Fibroblast of villous mesenchyme (primary cell): ENCODE measurements at regions not wholly inside any gene's neighbourhood (a gene's known extent, or its start where the extent isn't known, plus 50 kb on each side); places are given as distances from the start of the nearest gene placed in this dataset.

Experiments
- DNase-seq: peaks from one replicate; pipeline ENCODE4 v3.0.0-alpha.2; 2010; ENCODE audit warnings: low read depth
- H3K4me3 ChIP-seq: 2 replicates; pipeline ENCODE4 v1.5.1; 2011; ENCODE audit warnings: low read depth, mild to moderate bottlenecking, low read length
- TF ChIP-seq, protein P1 (sequence below): IDR thresholded peaks from 2 replicates; pipeline ENCODE4 v1.5.1; 2012; ENCODE audit warnings: low read depth, mild to moderate bottlenecking, low read length; ENCODE audit not compliant: insufficient read depth

DNA sequence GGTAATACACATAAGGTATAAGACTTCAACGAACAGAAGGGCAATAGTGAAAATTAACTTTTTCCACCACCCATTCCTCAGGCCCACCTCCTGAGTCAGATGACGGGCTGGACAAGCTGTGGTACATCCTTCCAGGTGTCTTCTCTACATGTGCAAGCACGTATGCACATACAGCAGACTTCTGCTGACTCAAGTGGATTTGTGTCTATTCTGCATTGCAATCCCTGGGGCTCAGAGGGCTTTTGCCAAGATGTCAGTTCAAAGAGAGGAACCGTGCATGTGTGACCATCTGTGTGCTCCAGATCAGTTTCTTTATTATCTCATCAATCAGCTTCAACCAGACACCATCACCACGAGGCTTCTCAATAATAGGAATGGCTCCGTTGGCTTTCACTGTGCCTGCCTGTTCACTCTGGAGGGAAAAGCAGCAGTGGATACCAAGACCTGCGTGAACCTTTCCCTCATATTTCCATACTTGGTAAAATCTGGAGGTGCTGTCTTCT, 288.4 kb downstream of the MTRR start:
- H3K4me3 ChIP-seq = no peak overlapping the region
- no peak for DNase-seq
- TF ChIP-seq, protein P1, sequence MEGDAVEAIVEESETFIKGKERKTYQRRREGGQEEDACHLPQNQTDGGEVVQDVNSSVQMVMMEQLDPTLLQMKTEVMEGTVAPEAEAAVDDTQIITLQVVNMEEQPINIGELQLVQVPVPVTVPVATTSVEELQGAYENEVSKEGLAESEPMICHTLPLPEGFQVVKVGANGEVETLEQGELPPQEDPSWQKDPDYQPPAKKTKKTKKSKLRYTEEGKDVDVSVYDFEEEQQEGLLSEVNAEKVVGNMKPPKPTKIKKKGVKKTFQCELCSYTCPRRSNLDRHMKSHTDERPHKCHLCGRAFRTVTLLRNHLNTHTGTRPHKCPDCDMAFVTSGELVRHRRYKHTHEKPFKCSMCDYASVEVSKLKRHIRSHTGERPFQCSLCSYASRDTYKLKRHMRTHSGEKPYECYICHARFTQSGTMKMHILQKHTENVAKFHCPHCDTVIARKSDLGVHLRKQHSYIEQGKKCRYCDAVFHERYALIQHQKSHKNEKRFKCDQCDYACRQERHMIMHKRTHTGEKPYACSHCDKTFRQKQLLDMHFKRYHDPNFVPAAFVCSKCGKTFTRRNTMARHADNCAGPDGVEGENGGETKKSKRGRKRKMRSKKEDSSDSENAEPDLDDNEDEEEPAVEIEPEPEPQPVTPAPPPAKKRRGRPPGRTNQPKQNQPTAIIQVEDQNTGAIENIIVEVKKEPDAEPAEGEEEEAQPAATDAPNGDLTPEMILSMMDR = no peak

DNA sequence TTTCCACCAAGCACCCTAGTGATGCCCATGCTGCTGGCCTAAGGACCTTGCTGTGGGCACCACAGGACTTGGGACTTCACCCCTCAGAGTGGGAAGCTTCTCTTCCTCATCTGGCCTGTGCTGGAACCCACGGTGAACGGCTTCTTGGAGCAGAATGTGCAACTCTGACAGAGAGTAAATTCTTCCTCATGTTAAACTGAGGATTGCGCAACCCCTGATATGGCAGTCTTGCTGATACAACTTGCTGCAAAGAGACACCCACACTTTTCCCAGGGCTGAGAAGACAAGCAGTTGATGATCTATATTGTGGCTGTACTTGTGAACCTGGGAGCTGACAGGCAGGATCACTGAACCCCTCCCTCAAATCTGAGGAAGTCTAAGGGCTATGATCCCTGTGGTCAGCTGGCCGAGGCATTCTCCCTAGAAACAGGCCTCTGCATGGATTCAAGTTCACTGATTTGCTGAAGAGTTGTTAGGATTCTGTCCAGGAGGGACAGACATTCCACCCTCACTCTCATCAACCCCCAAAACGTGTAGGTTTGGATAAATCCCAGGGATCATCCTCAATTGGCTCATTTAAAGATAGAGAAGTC, 307.2 kb downstream of the MTRR start:
- peak; percentile 12 for DNase-seq
- TF ChIP-seq, protein P1 = no peak
- H3K4me3 ChIP-seq = no peak overlapping the region

DNA sequence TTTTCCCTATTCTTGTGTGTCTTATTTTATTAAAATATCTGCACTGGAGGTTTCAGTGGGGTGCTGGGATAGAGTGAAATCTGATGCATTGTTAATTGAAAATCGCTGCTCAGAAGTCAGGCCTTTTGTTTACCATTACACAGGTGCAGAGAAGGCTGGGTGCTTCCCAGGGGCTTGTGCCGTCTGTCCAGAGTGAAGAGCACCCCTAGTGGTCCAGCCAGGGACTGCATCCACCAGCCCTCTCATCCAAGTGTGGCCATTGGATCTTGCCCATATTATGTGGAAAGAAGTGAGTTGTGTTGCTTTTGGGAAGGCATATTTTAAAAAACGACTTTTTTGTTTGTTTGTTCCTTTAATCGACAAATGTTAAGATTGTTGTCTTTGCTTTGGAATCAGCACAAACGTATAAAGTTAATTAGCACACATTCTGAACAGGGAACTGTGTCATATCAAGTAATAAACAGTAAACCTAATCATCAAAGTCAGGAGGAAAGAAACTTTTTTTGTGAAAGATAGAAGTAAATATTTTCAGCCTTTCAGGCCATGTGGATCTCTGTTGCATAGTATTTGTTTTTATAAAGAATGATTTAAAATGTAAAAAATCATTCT, 315.6 kb downstream of the MTRR start:
- DNase-seq = no peak
- no peak overlapping the region for H3K4me3 ChIP-seq
- TF ChIP-seq, protein P1 = peak; percentile 57

DNA sequence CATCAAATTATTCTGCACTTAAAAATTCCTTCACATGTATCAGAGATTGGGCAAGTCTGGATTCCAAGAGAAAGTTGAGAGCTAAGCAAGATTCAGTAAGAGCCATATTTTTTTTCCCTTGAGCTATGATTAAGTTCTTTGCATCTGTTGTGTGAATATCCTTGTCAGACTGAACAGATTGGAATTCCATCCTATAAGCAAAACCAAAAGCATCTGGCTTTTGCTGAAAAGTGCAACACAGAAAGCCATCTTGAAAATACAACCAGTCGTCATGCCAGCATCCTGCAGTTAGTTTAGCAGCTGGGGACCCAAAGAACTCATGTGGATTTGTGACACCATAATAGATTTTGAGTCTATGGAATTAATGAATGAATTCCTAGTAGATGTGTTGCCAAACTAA, 316.9 kb downstream of the MTRR start:
- no peak for DNase-seq
- H3K4me3 ChIP-seq = no peak overlapping the region
- TF ChIP-seq, protein P1 = no peak

DNA sequence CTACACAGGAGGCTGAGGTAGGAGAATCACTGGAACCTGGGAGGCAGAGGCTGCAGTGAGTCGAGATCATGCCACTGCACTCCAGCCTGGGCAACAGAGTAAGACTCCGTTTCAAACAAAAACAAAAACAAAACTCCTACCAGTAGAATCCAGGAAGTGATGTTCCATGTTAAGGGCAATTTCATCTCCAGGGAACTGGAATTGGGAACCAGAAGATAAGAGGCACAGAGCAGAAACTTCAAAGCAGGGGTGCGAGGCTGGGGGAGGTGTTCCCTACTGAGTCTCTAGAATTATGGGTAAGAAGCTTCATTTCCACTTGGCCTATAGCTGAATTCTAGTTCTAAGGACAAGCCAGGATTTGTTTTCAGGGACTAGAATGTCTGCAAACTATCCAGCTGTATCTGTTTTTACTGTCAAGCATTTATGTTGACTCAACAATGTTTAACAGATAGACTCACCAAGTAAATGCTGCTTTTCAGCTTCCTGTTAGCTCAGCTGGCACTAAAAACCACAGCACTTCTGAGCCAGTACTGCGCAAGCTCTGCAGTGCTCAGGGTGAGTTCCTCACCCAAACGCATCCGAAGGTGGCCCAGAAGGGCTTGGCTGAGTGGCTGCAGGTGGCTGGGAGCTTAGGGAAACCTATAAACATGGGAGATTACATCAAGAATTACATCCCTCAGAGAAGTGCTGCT, 320.1 kb downstream of the MTRR start:
- TF ChIP-seq, protein P1 = no peak
- DNase-seq = no peak
- no peak overlapping the region for H3K4me3 ChIP-seq

DNA sequence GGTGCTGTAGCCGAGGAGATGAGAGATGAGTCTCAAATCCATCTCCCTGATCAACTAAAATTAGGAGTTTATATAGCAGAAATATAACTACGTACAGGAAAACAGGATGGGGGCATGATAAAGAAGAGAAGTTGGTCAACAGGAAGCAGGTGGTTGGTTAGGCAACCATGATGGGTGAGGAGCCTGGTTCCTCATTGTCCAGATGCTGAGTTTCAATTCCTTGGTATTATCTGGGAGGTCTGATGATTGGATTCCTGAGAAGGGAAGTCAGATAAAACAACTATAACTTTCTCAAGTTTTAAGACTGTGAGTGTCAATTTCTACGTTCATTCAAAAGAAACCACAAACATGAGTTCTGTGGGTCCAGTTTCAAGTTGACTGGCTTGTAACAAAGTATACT, 323.9 kb downstream of the MTRR start:
- TF ChIP-seq, protein P1 = no peak
- H3K4me3 ChIP-seq = no peak overlapping the region
- no peak for DNase-seq
